Cardiac fibroblast (primary cell): ENCODE measurements at regions not wholly inside any gene's neighbourhood (a gene's known extent, or its start where the extent isn't known, plus 50 kb on each side); places are given as distances from the start of the nearest gene placed in this dataset.

ENCODE experiments used
- DNase-seq, 2 donors: peaks; one replicate each; pipeline versions ENCODE4 v3.0.0 to v3.0.0-alpha.2; 2010; ENCODE audit warnings: low read depth in 2 of 2
- H3K4me3 ChIP-seq, 2 donors: replicated peaks in 1 of 2; 1 replicate in 1 of 2; 2 replicates in 1 of 2; pipeline ENCODE4 v1.5.1; 2011; ENCODE audit warnings: low read depth in 2 of 2, low read length in 2 of 2, mild to moderate bottlenecking in 2 of 2, moderate library complexity in 1 of 2
- TF ChIP-seq, protein P1 (sequence below): IDR thresholded peaks from one replicate; pipeline ENCODE4 v1.5.1; 2011; ENCODE audit warnings: low read depth, mild to moderate bottlenecking, low read length, inconsistent platforms

DNA sequence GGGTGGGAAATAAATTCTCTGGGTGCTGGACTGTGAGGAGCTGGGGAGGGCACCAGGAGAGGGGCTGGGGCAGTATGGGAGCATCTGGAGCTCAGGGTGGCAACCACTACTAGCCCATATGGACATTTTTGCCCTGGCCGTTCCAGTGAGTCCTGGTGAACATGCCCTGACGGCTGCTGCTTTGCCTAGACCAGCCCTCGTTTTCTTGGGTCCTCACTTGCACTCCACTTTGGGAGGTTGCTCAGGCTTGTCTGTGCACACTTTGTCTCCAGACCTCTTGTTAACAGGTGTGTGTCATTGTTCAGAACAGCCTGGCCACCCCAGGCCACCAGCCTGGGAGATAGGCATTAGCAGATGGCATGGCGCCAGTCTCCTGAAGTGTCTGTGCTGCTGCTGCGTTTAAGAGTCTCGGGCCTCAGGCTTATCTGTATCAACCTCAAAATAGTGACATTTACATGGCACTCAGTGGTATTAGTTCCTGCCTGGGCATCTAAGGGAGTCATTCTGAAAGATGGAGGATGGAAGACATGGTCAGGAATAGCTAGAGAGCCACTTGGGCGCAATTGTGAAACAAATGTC lies 190.5 kb downstream of the PTPRU start:
- H3K4me3 ChIP-seq, result no peak overlapping the region
- TF ChIP-seq, protein P1, sequence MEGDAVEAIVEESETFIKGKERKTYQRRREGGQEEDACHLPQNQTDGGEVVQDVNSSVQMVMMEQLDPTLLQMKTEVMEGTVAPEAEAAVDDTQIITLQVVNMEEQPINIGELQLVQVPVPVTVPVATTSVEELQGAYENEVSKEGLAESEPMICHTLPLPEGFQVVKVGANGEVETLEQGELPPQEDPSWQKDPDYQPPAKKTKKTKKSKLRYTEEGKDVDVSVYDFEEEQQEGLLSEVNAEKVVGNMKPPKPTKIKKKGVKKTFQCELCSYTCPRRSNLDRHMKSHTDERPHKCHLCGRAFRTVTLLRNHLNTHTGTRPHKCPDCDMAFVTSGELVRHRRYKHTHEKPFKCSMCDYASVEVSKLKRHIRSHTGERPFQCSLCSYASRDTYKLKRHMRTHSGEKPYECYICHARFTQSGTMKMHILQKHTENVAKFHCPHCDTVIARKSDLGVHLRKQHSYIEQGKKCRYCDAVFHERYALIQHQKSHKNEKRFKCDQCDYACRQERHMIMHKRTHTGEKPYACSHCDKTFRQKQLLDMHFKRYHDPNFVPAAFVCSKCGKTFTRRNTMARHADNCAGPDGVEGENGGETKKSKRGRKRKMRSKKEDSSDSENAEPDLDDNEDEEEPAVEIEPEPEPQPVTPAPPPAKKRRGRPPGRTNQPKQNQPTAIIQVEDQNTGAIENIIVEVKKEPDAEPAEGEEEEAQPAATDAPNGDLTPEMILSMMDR, result no peak
- no peak for DNase-seq

DNA sequence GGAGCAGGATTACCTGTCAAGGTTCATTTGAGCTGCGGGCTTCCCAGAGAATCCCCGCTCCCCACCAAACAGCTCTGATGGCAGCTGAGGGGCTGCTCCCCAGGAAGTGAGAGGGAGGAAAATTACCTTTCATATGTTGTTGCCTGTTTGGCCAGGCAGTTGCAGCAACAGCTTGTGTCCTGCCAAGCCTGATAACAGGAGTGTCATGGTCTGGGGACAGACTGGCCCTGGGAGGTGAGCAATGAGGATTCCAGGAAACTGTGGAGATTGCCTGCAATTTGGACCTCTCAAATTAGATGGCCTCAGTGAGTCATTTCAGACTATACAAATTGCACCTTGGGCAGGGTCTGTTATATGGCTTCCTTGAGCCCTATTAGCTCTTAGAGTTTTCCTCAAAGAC lies 189.3 kb downstream of the PTPRU start:
- no peak for DNase-seq
- TF ChIP-seq, protein P1, result no peak
- H3K4me3 ChIP-seq, result no peak overlapping the region

DNA sequence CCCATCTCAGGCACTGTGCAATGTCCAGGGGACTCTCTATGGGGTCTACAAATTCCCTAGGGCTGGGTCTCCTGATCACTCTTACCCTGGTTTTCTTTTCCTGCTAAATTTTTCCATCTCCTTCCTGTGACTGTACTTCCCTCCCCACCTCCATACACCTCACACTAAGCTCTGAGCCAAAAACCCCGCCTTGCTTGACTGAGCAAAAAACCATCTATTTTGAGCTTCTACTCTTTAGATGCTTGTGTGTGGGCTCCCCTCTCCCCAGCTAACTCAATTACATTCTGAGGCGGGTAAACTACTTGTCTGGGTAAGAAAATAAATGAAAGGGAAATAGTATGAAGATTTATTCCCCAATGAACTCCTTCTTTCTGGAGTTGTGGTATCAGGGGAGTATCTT lies 187.9 kb downstream of the PTPRU start:
- no peak overlapping the region for H3K4me3 ChIP-seq
- TF ChIP-seq, protein P1, result no peak
- no peak for DNase-seq

DNA sequence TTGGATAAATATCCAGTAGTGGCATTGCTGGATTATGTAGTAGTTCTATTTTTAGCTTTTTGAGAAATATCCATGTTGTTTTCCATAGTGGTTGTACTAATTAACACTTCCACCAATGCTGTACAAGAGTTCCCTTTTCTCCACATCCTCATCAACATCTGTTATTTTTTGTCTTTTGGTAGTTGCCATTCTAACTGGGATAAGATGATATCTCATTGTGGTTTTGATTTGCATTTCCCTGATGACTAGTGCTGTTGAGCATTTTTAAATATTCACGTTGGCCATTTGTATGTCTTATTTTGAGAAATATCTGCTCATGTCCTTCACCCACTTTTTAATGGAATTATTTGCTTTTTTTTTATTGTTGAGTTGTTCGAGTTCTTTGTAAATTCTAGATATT lies 183.9 kb downstream of the PTPRU start:
- no peak for DNase-seq
- TF ChIP-seq, protein P1, result no peak
- H3K4me3 ChIP-seq, result no peak overlapping the region

DNA sequence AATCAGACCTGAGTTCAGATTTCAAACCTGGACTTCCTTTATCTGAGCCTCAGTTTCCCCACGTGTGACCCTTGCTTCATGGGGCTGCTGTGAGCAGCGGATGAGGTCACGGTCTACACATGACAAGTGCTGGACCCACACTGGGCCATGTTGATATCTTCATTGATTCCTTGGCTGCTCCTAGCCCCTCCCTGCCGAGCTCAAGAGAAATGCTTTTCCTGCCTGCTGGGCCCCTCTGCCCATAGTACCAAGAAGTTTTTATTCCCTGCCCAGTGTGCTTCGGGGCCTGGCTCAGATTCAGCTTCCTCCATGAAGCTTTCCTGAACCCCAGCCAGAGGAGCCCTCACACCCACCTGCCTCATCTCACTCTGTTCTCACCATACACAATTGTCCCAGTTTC lies 181.6 kb downstream of the PTPRU start:
- DNase-seq, result no peak
- H3K4me3 ChIP-seq, result no peak overlapping the region
- TF ChIP-seq, protein P1, result no peak

DNA sequence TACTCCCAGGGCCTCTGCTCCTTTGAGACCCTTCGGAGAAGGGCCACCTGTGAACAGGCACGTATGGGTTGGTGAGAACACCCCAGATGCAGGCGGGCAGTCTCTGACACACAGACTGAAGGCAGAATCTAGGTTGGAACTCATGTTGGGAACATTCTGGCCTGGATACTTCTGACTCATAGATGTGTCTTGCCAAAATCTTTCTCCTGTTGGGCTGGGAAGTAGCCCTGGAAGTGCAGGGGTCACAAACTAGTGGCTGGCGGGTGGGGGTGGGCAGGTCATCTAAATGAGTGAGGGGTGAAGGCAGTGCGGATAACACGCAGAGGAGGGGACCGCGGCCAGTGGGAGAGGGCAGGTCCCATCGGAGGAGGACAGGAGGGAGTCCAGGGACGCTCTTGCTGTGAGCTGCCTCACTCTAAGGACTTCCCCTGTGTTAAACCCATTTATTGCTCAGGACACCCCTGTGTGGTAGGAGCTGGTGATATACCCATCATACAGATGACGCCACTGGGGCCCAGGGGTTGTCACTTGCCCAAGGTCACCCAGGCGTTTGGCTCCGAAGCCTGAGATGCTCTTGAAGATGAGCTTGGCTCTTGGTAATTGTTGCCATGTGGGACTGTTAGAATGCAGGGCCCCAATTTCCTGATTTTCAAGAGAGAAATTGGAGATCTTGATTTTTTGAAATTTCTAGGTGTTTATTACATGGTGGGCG lies 181.0 kb downstream of the PTPRU start:
- no peak overlapping the region for H3K4me3 ChIP-seq
- DNase-seq, result peak; percentile 28 to 71
- TF ChIP-seq, protein P1, result no peak
